NCI-H2196 (cell line): ENCODE measurements at regions not wholly inside any gene's neighbourhood (a gene's known extent, or its start where the extent isn't known, plus 50 kb on each side); places are given as distances from the start of the nearest gene placed in this dataset.

Source experiments
- DNase-seq: peaks from one replicate; lab custom pipeline; 2025; ENCODE audit not compliant: unreplicated experiment; lab: John Stamatoyannopoulos, UW

- no peak for DNase-seq
Measured at GRCh38 chr7:46357851-46358250, 436.8 kb upstream of the IGFBP3 start.

GRCh38 chr7:46357290-46357689 lies 436.2 kb upstream of the IGFBP3 start:
- no peak for DNase-seq

GRCh38 chr7:46356371-46356770 lies 435.3 kb upstream of the IGFBP3 start:
- no peak for DNase-seq

- no peak for DNase-seq
Measured at GRCh38 chr7:46355331-46355730, 434.3 kb upstream of the IGFBP3 start.

GRCh38 chr7:46352004-46352954 lies 431.2 kb upstream of the IGFBP3 start:
- no peak for DNase-seq

- no peak for DNase-seq
Measured at GRCh38 chr7:46349490-46349889, 428.4 kb upstream of the IGFBP3 start.

GRCh38 chr7:46344533-46344932 lies 423.5 kb upstream of the IGFBP3 start:
- no peak for DNase-seq

- DNase-seq = no peak
Measured at GRCh38 chr7:46343802-46344201, 422.7 kb upstream of the IGFBP3 start.

- no peak for DNase-seq
Measured at GRCh38 chr7:46322937-46323336, 401.9 kb upstream of the IGFBP3 start.

- DNase-seq = no peak
Measured at GRCh38 chr7:46321556-46322205, 400.6 kb upstream of the IGFBP3 start.

GRCh38 chr7:46320956-46321355 lies 399.9 kb upstream of the IGFBP3 start:
- no peak for DNase-seq

GRCh38 chr7:46319841-46320240 lies 398.8 kb upstream of the IGFBP3 start:
- DNase-seq = no peak

- no peak for DNase-seq
Measured at GRCh38 chr7:46318276-46318675, 397.2 kb upstream of the IGFBP3 start.

GRCh38 chr7:46317256-46317655 lies 396.2 kb upstream of the IGFBP3 start:
- no peak for DNase-seq

- DNase-seq = no peak
Measured at GRCh38 chr7:46315891-46316290, 394.8 kb upstream of the IGFBP3 start.

- DNase-seq = no peak
Measured at GRCh38 chr7:46301677-46302076, 380.6 kb upstream of the IGFBP3 start.

GRCh38 chr7:46297515-46297914 lies 376.4 kb upstream of the IGFBP3 start:
- DNase-seq = no peak

GRCh38 chr7:46296526-46296925 lies 375.5 kb upstream of the IGFBP3 start:
- no peak for DNase-seq

- no peak for DNase-seq
Measured at GRCh38 chr7:46294381-46294780, 373.3 kb upstream of the IGFBP3 start.

GRCh38 chr7:46292741-46293140 lies 371.7 kb upstream of the IGFBP3 start:
- no peak for DNase-seq

- DNase-seq = no peak
Measured at GRCh38 chr7:46291601-46292150, 370.6 kb upstream of the IGFBP3 start.

- DNase-seq = no peak
Measured at GRCh38 chr7:46291050-46291438, 370.0 kb upstream of the IGFBP3 start.
